GM23248 (cell line): ENCODE measurements at regions not wholly inside any gene's neighbourhood (a gene's known extent, or its start where the extent isn't known, plus 50 kb on each side); places are given as distances from the start of the nearest gene placed in this dataset.

Experiments
- EZH2 ChIP-seq: fragments of 200-600 bp; sonication (generic); IDR thresholded peaks from 2 replicates; pipeline ENCODE4 v1.6.1; 2018; ENCODE audit warnings: antibody characterized with exemption, mild to moderate bottlenecking; ENCODE audit not compliant: insufficient read depth, poor library complexity, severe bottlenecking
- EZH2phosphoT487 ChIP-seq: fragments of 200-600 bp; sonication (generic); IDR thresholded peaks from 2 replicates; pipeline ENCODE4 v1.6.1; 2018; ENCODE audit warnings: antibody characterized with exemption, moderate library complexity, mild to moderate bottlenecking, low read depth; ENCODE audit not compliant: insufficient read depth

GRCh38 chr20:60727425-60727824 is 524.6 kb upstream of the CDH4 start:
- no peak for TF ChIP-seq EZH2
- TF ChIP-seq EZH2phosphoT487: no peak
